Cardiac septum (tissue), 1 donor: ENCODE measurements at regions not wholly inside any gene's neighbourhood (a gene's known extent, or its start where the extent isn't known, plus 50 kb on each side); places are given as distances from the start of the nearest gene placed in this dataset.
"Not testable (repeated sequence)": the region's sequence is repeated elsewhere in the genome, so short reads cannot be mapped to it uniquely, and the experiment has no call there.

Experiments
- DNase-seq: peaks from one replicate; pipeline ENCODE4 v3.0.0-alpha.2; 2020; ENCODE audit warnings: low spot score
- intact Hi-C: fragments of 100-400 bp; cut with DNase I; formaldehyde crosslinking; loops from one replicate; pipeline ENCODE4 v1.14.0; 2022
- donor health status: DM: no; HTN: no; CAD: no.

GRCh38 chr13:88154001-88154400, 482.8 kb downstream of the SLITRK5 start:
- intact Hi-C loops: no loop called here
- DNase-seq: no peak

- intact Hi-C loops: no loop called here
- DNase-seq: no peak
These were observed 491.0 kb downstream of the SLITRK5 start for GRCh38 chr13:88162076-88162702.

- DNase-seq: no peak
- intact Hi-C loops: no loop called here
These were observed 505.1 kb downstream of the SLITRK5 start for GRCh38 chr13:88176231-88176630.

GRCh38 chr13:88183440-88183839, 512.3 kb downstream of the SLITRK5 start:
- intact Hi-C loops: no loop called here
- DNase-seq: no peak

GRCh38 chr13:88188986-88189385, 517.8 kb downstream of the SLITRK5 start:
- intact Hi-C loops: no loop called here
- DNase-seq: no peak

- intact Hi-C loops: no loop called here
- DNase-seq: no peak
These were observed 518.6 kb downstream of the SLITRK5 start for GRCh38 chr13:88189728-88190127.

GRCh38 chr13:88196106-88196505, 524.9 kb downstream of the SLITRK5 start:
- intact Hi-C loops: no loop called here
- DNase-seq: no peak

- intact Hi-C loops: no loop called here
- DNase-seq: no peak
These were observed 546.2 kb downstream of the SLITRK5 start for GRCh38 chr13:88217372-88217771.

GRCh38 chr13:88217883-88218282, 546.7 kb downstream of the SLITRK5 start:
- intact Hi-C loops: no loop called here

GRCh38 chr13:88223958-88224357, 552.8 kb downstream of the SLITRK5 start:
- intact Hi-C loops: no loop called here
- no peak for DNase-seq

More at GRCh38 chr13:88217883-88218282, 546.7 kb downstream of the SLITRK5 start:
- DNase-seq: no peak

GRCh38 chr13:88235441-88235840, 564.3 kb downstream of the SLITRK5 start:
- intact Hi-C loops: no loop called here
- DNase-seq: no peak

- DNase-seq: no peak
- intact Hi-C loops: no loop called here
These were observed 575.1 kb downstream of the SLITRK5 start for GRCh38 chr13:88246239-88246638.

- DNase-seq: no peak
- intact Hi-C loops: no loop called here
These were observed 577.2 kb downstream of the SLITRK5 start for GRCh38 chr13:88248393-88248792.

- DNase-seq: no peak
- intact Hi-C loops: no loop called here
These were observed 586.5 kb downstream of the SLITRK5 start for GRCh38 chr13:88257706-88258105.

- DNase-seq: no peak
- intact Hi-C loops: no loop called here
These were observed 592.6 kb downstream of the SLITRK5 start for GRCh38 chr13:88263808-88264207.

GRCh38 chr13:88281841-88282240, 610.7 kb downstream of the SLITRK5 start:
- DNase-seq: no peak

GRCh38 chr13:88285329-88285728, 614.2 kb downstream of the SLITRK5 start:
- intact Hi-C loops: no loop called here
- no peak for DNase-seq

More at GRCh38 chr13:88281841-88282240, 610.7 kb downstream of the SLITRK5 start:
- intact Hi-C loops: no loop called here

- intact Hi-C loops: no loop called here
- DNase-seq: no peak
These were observed 617.2 kb downstream of the SLITRK5 start for GRCh38 chr13:88288326-88288725.

GRCh38 chr13:88291731-88292130, 620.6 kb downstream of the SLITRK5 start:
- DNase-seq, intact Hi-C loops: not testable (repeated sequence)

GRCh38 chr13:88294368-88294767, 623.2 kb downstream of the SLITRK5 start:
- intact Hi-C loops: no loop called here
- no peak for DNase-seq

- intact Hi-C loops: no loop called here
- no peak for DNase-seq
These were observed 632.0 kb downstream of the SLITRK5 start for GRCh38 chr13:88303157-88303556.

- DNase-seq: no peak
- intact Hi-C loops: no loop called here
These were observed 632.4 kb downstream of the SLITRK5 start for GRCh38 chr13:88303605-88304004.
